A549 (cell line): ENCODE measurements at regions not wholly inside any gene's neighbourhood (a gene's known extent, or its start where the extent isn't known, plus 50 kb on each side); places are given as distances from the start of the nearest gene placed in this dataset.

Source experiments
- ATAC-seq, 2 experiments: fragments of 200-7000 bp in 1 of 2; fragments of >200 bp in 1 of 2; cut with Nextera tagmentation in 1 of 2; cut with Tn5 transposase in 1 of 2; 3 replicates each; pipeline versions ENCODE4 v1.8.0 to v1.9.1; 2018 to 2020; ENCODE audit warnings: mild to moderate bottlenecking in 1 of 2, moderate library complexity in 1 of 2
- CTCF ChIA-PET: fragments of 300-600 bp; sonication (Branson Sonifier 250); formaldehyde crosslinking; extraction: SDS; loops from one replicate; lab custom pipeline; 2021; ENCODE audit warnings: antibody characterized with exemption, inconsistent platforms; lab: Yijun Ruan, JAX
- POLR2A ChIA-PET: fragments of 350-600 bp; formaldehyde crosslinking; extraction: SDS; loops from one replicate; lab custom pipeline; 2021; ENCODE audit warnings: antibody characterized with exemption, inconsistent platforms; lab: Yijun Ruan, JAX
- DNase-seq, 2 experiments: peaks; one replicate each; pipeline versions ENCODE4 v3.0.0 to v3.0.0-alpha.2; 2011 to 2016; ENCODE audit warnings: low read depth in 1 of 2, low spot score in 1 of 2
- FAIRE-seq: peaks from 2 replicates; lab custom pipeline; 2011; peaks lifted over from hg19 to GRCh38; lab: Jason Lieb, UNC
- H3K27ac ChIP-seq, 2 experiments: fragments of >200 bp; sonication (Bioruptor Twin); formaldehyde crosslinking; 3 replicates each; pipeline ENCODE4 v1.5.1; 2016 to 2017
- H3K4me1 ChIP-seq: fragments of >200 bp; sonication (Bioruptor Twin); formaldehyde crosslinking; 3 replicates; pipeline ENCODE4 v1.6.1; 2016
- H3K4me2 ChIP-seq: fragments of >200 bp; sonication (Bioruptor Twin); formaldehyde crosslinking; 3 replicates; pipeline ENCODE4 v1.6.1; 2016
- H3K4me3 ChIP-seq: fragments of >200 bp; sonication (Bioruptor Twin); formaldehyde crosslinking; 3 replicates; pipeline ENCODE4 v1.5.1; 2016
- H3K9me3 ChIP-seq: fragments of >200 bp; sonication (Bioruptor Twin); formaldehyde crosslinking; 3 replicates; pipeline ENCODE4 v1.6.1; 2016
- BHLHE40 ChIP-seq: IDR thresholded peaks from 2 replicates; pipeline ENCODE4 v1.6.1; 2012; ENCODE audit warnings: low read depth, low read length, inconsistent platforms
- CBX2 ChIP-seq: fragments of 200-600 bp; sonication (generic); IDR thresholded peaks from 2 replicates; pipeline ENCODE4 v1.6.1; 2016; ENCODE audit warnings: low read depth, mild to moderate bottlenecking, borderline replicate concordance
- EHF ChIP-seq: fragments of 250-450 bp; sonication (Bioruptor Pico); IDR thresholded peaks from 2 replicates; pipeline ENCODE4 v1.5.0; 2020; ENCODE audit warnings: mild to moderate bottlenecking
- HOXB5 ChIP-seq: fragments of 250-450 bp; sonication (Bioruptor Pico); IDR thresholded peaks from 2 replicates; pipeline ENCODE4 v1.5.0; 2020; ENCODE audit warnings: mild to moderate bottlenecking, moderate library complexity
- JUN ChIP-seq, 2 experiments: fragments of >200 bp; sonication (Bioruptor Twin); formaldehyde crosslinking; IDR thresholded peaks; 2 replicates in 1 of 2; 3 replicates in 1 of 2; pipeline ENCODE4 v1.6.1; 2016 to 2017
- MAFK ChIP-seq: fragments of 450-650 bp; IDR thresholded peaks from 2 replicates; pipeline ENCODE4 v1.6.1; 2014; ENCODE audit not compliant: partially characterized antibody
- MAZ ChIP-seq: fragments of 150-350 bp; IDR thresholded peaks from 2 replicates; pipeline ENCODE4 v1.6.1; 2014; ENCODE audit warnings: antibody characterized with exemption, low read depth, low read length, borderline replicate concordance
- MYC ChIP-seq: IDR thresholded peaks from 2 replicates; pipeline ENCODE4 v1.6.1; 2012; ENCODE audit warnings: mild to moderate bottlenecking, inconsistent platforms, low read length, improper control_type of control experiment, borderline replicate concordance
- NR3C1 ChIP-seq: fragments of >200 bp; sonication (Bioruptor Twin); formaldehyde crosslinking; IDR thresholded peaks from 3 replicates; pipeline ENCODE4 v1.6.1; 2017
- PBX3 ChIP-seq: IDR thresholded peaks from 2 replicates; pipeline ENCODE4 v1.6.1; 2012
- POLR2A ChIP-seq: IDR thresholded peaks from 2 replicates; pipeline ENCODE4 v1.6.1; 2012; ENCODE audit warnings: mild to moderate bottlenecking, low read length
- POLR2AphosphoS2 ChIP-seq: conservative IDR thresholded peaks from 2 replicates; pipeline ENCODE4 v1.6.1; 2012; ENCODE audit warnings: low read length, improper control_type of control experiment, inconsistent platforms
- RAD21 ChIP-seq, 2 experiments: fragments of >200 bp in 1 of 2; sonication (Bioruptor Twin) in 1 of 2; formaldehyde crosslinking in 1 of 2; IDR thresholded peaks in 1 of 2; conservative IDR thresholded peaks in 1 of 2; 2 replicates in 1 of 2; 3 replicates in 1 of 2; pipeline ENCODE4 v1.6.1; 2012 to 2018; ENCODE audit warnings: inconsistent platforms in 1 of 2
- RNF2 ChIP-seq: fragments of 200-600 bp; sonication (generic); IDR thresholded peaks from 2 replicates; pipeline ENCODE4 v1.6.1; 2016; ENCODE audit warnings: low read depth, mild to moderate bottlenecking, antibody characterized with exemption, moderate library complexity, borderline replicate concordance
- SREBF2 ChIP-seq: fragments of 450-650 bp; IDR thresholded peaks from 2 replicates; pipeline ENCODE4 v1.6.1; 2014; ENCODE audit warnings: mild to moderate bottlenecking, moderate library complexity
- WGBS: methylation state at CpG from one replicate; pipeline ENCODE4 v1.1.6; 2017; ENCODE audit errors: missing lambda C conversion rate; 5-methylcytosine and 5-hydroxymethylcytosine counted together
- TF ChIP-seq, protein P1 (sequence below): fragments of 250-450 bp; sonication (Bioruptor Pico); IDR thresholded peaks from 2 replicates; pipeline ENCODE4 v1.5.0; 2020; ENCODE audit warnings: low read depth, mild to moderate bottlenecking, moderate library complexity
- TF ChIP-seq, protein P2 (sequence below): IDR thresholded peaks from 2 replicates; pipeline ENCODE4 v1.6.1; 2012; ENCODE audit warnings: low read depth, borderline replicate concordance
- TF ChIP-seq, protein P3 (sequence below): fragments of >200 bp; sonication (Bioruptor Twin); formaldehyde crosslinking; IDR thresholded peaks from 3 replicates; pipeline ENCODE4 v1.6.1; 2016
- TF ChIP-seq, protein P4 (sequence below): fragments of 150-350 bp; IDR thresholded peaks from 2 replicates; pipeline ENCODE4 v1.6.1; 2014; ENCODE audit warnings: low read depth, mild to moderate bottlenecking, low read length
- TF ChIP-seq, protein P5 (sequence below): fragments of 200-600 bp; sonication (generic); IDR thresholded peaks from 2 replicates; pipeline ENCODE4 v1.6.1; 2016; ENCODE audit warnings: antibody characterized with exemption, mild to moderate bottlenecking, moderate library complexity

GRCh38 chr14:76613616-76614015, 147.7 kb upstream of the VASH1 start:
- no peak overlapping the region for H3K4me2 ChIP-seq
- ATAC-seq, result no peak
- ChIA-PET POLR2A (interaction anchor here (0.6 kb wide), 1 partner anchor 23 kb away, joined by 3 read pairs; no protein-coding TSS in a partner anchor), CTCF (no interaction called here)
- TF ChIP-seq MYC (no peak), NR3C1 (no peak), BHLHE40 (no peak), EHF (CRISPR knock-in tag) (no peak), POLR2A (no peak), CBX2 (no peak)
- TF ChIP-seq, protein P1, sequence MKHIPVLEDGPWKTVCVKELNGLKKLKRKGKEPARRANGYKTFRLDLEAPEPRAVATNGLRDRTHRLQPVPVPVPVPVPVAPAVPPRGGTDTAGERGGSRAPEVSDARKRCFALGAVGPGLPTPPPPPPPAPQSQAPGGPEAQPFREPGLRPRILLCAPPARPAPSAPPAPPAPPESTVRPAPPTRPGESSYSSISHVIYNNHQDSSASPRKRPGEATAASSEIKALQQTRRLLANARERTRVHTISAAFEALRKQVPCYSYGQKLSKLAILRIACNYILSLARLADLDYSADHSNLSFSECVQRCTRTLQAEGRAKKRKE, result no peak
- TF ChIP-seq, protein P2, sequence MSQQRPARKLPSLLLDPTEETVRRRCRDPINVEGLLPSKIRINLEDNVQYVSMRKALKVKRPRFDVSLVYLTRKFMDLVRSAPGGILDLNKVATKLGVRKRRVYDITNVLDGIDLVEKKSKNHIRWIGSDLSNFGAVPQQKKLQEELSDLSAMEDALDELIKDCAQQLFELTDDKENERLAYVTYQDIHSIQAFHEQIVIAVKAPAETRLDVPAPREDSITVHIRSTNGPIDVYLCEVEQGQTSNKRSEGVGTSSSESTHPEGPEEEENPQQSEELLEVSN, result no peak
- TF ChIP-seq, protein P3, sequence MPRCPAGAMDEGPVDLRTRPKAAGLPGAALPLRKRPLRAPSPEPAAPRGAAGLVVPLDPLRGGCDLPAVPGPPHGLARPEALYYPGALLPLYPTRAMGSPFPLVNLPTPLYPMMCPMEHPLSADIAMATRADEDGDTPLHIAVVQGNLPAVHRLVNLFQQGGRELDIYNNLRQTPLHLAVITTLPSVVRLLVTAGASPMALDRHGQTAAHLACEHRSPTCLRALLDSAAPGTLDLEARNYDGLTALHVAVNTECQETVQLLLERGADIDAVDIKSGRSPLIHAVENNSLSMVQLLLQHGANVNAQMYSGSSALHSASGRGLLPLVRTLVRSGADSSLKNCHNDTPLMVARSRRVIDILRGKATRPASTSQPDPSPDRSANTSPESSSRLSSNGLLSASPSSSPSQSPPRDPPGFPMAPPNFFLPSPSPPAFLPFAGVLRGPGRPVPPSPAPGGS, result no peak
- FAIRE-seq, result no peak
- DNase-seq, result no peak
- 46% methylated on average over 2 of the region's 2 CpGs for WGBS
- no peak overlapping the region for H3K4me3 ChIP-seq
- no peak overlapping the region for H3K27ac ChIP-seq
- H3K9me3 ChIP-seq, result peaks cover 17% of the 10 kb centered on the region
- no peaks in the 10 kb centered on the region for H3K4me1 ChIP-seq

- ATAC-seq, result no peak
- ChIA-PET POLR2A (no interaction called here), CTCF (interaction anchor here (0.6 kb wide), 1 partner anchor 22 kb away, joined by 4 read pairs; no protein-coding TSS in a partner anchor)
- FAIRE-seq, result no peak
- Histone ChIP-seq H3K4me3 (no peak overlapping the region), H3K4me1 (no peaks in the 10 kb centered on the region), H3K4me2 (no peak overlapping the region), H3K27ac (no peak overlapping the region), H3K9me3 (peaks cover 17% of the 10 kb centered on the region)
- TF ChIP-seq MAZ (no peak), HOXB5 (no peak)
- no peak for DNase-seq
- WGBS, result 6% methylated on average over 9 of the region's 9 CpGs
These were observed 145.9 kb upstream of the VASH1 start for GRCh38 chr14:76615331-76615730.

DNA sequence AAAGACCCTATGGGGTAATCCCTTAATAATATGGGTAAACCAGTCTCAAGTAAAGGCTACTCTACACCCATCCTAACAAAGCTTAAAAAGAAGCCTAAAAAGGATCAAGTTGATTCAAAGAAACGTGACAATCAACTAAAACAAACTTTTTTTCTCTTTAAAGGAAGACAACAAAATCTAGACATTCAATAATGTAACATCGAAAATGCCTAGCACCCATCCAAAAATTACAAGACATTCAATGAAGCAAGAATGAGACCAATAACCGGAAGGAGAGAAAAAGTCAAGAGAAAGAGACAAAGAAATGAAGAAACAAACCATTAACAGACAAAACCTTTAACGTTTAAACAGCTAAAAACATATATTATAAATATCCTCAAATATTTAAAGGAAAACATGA, 143.8 kb upstream of the VASH1 start:
- no peaks in the 10 kb centered on the region for H3K4me1 ChIP-seq
- CTCF ChIA-PET, result no interaction called here
- no peak for FAIRE-seq
- no peak overlapping the region for H3K4me2 ChIP-seq
- no peak for TF ChIP-seq POLR2AphosphoS2
- TF ChIP-seq MAFK, result no peak
- TF ChIP-seq, all 56 proteins: peak for 0
- Histone ChIP-seq H3K27ac (no peak overlapping the region), H3K4me3 (no peak overlapping the region), H3K9me3 (peaks cover 17% of the 10 kb centered on the region)
- DNase-seq (no peak), ATAC-seq (no peak)
- WGBS, result 5% methylated on average over 4 of the region's 4 CpGs
- POLR2A ChIA-PET, result no interaction called here

DNA sequence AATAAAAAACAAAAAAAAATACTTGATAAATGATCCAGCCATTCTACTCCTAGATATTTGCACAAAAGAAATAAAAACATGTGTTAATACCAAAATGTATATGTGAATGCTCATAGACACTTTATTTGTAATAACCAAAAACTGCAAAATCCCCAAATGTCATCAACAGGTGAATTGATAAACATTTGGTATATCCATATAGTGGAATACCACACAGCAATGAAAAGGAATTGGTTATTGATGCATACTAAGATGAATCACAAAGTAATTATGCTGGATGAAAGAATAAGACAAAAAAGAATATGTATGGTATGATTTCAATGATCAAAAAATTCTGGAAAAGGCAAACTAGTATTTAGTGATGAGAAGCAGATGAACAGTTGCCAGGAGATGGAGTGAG, 124.7 kb upstream of the VASH1 start:
- CTCF ChIA-PET, result no interaction called here
- Histone ChIP-seq H3K4me1 (no peaks in the 10 kb centered on the region), H3K4me2 (no peak overlapping the region), H3K27ac (no peak overlapping the region), H3K9me3 (0 out of 3 replicates have a peak, but pooled peaks cover 4% of the 10 kb centered on the region), H3K4me3 (no peak overlapping the region)
- POLR2A ChIA-PET, result no interaction called here
- DNase-seq (no peak), FAIRE-seq (no peak), ATAC-seq (no peak)
- TF ChIP-seq, protein P4, sequence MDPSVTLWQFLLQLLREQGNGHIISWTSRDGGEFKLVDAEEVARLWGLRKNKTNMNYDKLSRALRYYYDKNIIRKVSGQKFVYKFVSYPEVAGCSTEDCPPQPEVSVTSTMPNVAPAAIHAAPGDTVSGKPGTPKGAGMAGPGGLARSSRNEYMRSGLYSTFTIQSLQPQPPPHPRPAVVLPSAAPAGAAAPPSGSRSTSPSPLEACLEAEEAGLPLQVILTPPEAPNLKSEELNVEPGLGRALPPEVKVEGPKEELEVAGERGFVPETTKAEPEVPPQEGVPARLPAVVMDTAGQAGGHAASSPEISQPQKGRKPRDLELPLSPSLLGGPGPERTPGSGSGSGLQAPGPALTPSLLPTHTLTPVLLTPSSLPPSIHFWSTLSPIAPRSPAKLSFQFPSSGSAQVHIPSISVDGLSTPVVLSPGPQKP, result no peak
- TF ChIP-seq RAD21 (conservative IDR thresholded peaks at IDR 0.05 in 1 of 2, IDR thresholded peaks at IDR 0.05 in 1 of 2) (no peak), NR3C1 (no peak), RNF2 (no peak), SREBF2 (no peak), JUN (IDR thresholded peaks at IDR 0.05) (no peak), POLR2AphosphoS2 (no peak), PBX3 (no peak), HOXB5 (no peak)
- TF ChIP-seq, protein P1, result no peak
- TF ChIP-seq, protein P5, sequence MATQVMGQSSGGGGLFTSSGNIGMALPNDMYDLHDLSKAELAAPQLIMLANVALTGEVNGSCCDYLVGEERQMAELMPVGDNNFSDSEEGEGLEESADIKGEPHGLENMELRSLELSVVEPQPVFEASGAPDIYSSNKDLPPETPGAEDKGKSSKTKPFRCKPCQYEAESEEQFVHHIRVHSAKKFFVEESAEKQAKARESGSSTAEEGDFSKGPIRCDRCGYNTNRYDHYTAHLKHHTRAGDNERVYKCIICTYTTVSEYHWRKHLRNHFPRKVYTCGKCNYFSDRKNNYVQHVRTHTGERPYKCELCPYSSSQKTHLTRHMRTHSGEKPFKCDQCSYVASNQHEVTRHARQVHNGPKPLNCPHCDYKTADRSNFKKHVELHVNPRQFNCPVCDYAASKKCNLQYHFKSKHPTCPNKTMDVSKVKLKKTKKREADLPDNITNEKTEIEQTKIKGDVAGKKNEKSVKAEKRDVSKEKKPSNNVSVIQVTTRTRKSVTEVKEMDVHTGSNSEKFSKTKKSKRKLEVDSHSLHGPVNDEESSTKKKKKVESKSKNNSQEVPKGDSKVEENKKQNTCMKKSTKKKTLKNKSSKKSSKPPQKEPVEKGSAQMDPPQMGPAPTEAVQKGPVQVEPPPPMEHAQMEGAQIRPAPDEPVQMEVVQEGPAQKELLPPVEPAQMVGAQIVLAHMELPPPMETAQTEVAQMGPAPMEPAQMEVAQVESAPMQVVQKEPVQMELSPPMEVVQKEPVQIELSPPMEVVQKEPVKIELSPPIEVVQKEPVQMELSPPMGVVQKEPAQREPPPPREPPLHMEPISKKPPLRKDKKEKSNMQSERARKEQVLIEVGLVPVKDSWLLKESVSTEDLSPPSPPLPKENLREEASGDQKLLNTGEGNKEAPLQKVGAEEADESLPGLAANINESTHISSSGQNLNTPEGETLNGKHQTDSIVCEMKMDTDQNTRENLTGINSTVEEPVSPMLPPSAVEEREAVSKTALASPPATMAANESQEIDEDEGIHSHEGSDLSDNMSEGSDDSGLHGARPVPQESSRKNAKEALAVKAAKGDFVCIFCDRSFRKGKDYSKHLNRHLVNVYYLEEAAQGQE, result no peak
